Mesothelial cell of epicardium (in vitro differentiated cells): ENCODE measurements at regions not wholly inside any gene's neighbourhood (a gene's known extent, or its start where the extent isn't known, plus 50 kb on each side); places are given as distances from the start of the nearest gene placed in this dataset.

Experiments
- DNase-seq, 2 experiments: peaks; one replicate each; pipeline ENCODE4 v3.0.0; 2021; ENCODE audit warnings: low spot score in 2 of 2; ENCODE audit not compliant: unreplicated experiment in 2 of 2
- H3K27ac Mint-ChIP-seq: 2 replicates; pipeline ENCODE4 v1.8.0; 2021; ENCODE audit warnings: mixed read lengths
- H3K27me3 Mint-ChIP-seq: 2 replicates; pipeline ENCODE4 v1.8.0; 2021; ENCODE audit warnings: low read depth, mixed read lengths
- H3K36me3 Mint-ChIP-seq: 2 replicates; pipeline ENCODE4 v1.8.0; 2021; ENCODE audit warnings: mixed read lengths
- H3K4me1 Mint-ChIP-seq: 2 replicates; pipeline ENCODE4 v1.8.0; 2021; ENCODE audit warnings: mixed read lengths
- H3K4me3 Mint-ChIP-seq: 2 replicates; pipeline ENCODE4 v1.8.0; 2021; ENCODE audit warnings: mild to moderate bottlenecking, moderate library complexity, mixed read lengths
- H3K9me3 Mint-ChIP-seq: 2 replicates; pipeline ENCODE4 v1.8.0; 2021; ENCODE audit warnings: mixed read lengths
- TF ChIP-seq, protein P1 (sequence below): fragments of 200-600 bp; sonication (generic); IDR thresholded peaks from one replicate; pipeline ENCODE4 v1.5.0; 2021; ENCODE audit warnings: antibody characterized with exemption; ENCODE audit not compliant: unreplicated experiment

DNA sequence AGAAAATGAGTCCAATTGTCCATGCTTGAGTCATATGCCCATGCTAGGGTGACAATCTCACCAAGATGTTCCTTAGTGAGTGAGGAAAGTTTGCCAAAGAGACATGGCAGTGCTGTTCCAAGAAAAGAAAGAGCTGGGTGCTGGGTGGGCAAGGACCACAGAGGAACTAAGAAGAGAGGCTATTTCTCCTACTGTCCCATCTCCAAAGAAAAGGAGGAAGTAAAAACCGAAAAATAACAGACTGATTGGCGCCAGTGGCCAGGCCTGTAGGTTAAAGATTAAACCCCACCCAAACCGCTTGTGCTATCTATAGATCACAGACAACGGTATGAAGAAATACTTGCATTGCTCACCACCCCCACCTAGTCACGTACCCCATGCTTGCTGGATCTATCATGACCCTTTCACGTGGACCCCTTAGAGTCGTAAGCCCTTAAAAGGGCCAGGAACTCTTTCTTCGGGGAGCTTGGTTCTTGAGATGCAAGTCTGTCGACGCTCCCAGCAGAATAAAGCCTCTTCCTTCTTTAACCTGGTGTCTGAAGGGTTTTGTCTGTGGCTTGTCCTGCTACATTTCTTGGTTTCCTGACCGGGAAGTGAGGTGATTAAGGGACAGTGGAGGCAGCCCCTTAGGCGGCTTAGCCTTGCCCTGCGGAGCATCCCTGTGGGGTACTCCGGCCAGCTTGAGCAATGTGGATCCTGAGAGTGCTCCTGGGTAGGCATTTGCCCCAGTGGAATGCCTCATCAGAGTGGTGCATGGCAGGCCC, 606.5 kb downstream of the UQCRFS1 start:
- H3K27ac Mint-ChIP-seq, result no peak overlapping the region
- H3K4me1 Mint-ChIP-seq, result no peaks in the 10 kb centered on the region
- H3K27me3 Mint-ChIP-seq, result peaks cover 5% of the 10 kb centered on the region
- no peak overlapping the region for H3K4me3 Mint-ChIP-seq
- peaks cover 34% of the 10 kb centered on the region for H3K9me3 Mint-ChIP-seq
- no peak for DNase-seq
- TF ChIP-seq, protein P1, sequence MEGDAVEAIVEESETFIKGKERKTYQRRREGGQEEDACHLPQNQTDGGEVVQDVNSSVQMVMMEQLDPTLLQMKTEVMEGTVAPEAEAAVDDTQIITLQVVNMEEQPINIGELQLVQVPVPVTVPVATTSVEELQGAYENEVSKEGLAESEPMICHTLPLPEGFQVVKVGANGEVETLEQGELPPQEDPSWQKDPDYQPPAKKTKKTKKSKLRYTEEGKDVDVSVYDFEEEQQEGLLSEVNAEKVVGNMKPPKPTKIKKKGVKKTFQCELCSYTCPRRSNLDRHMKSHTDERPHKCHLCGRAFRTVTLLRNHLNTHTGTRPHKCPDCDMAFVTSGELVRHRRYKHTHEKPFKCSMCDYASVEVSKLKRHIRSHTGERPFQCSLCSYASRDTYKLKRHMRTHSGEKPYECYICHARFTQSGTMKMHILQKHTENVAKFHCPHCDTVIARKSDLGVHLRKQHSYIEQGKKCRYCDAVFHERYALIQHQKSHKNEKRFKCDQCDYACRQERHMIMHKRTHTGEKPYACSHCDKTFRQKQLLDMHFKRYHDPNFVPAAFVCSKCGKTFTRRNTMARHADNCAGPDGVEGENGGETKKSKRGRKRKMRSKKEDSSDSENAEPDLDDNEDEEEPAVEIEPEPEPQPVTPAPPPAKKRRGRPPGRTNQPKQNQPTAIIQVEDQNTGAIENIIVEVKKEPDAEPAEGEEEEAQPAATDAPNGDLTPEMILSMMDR, result no peak
- no peaks in the 10 kb centered on the region for H3K36me3 Mint-ChIP-seq

DNA sequence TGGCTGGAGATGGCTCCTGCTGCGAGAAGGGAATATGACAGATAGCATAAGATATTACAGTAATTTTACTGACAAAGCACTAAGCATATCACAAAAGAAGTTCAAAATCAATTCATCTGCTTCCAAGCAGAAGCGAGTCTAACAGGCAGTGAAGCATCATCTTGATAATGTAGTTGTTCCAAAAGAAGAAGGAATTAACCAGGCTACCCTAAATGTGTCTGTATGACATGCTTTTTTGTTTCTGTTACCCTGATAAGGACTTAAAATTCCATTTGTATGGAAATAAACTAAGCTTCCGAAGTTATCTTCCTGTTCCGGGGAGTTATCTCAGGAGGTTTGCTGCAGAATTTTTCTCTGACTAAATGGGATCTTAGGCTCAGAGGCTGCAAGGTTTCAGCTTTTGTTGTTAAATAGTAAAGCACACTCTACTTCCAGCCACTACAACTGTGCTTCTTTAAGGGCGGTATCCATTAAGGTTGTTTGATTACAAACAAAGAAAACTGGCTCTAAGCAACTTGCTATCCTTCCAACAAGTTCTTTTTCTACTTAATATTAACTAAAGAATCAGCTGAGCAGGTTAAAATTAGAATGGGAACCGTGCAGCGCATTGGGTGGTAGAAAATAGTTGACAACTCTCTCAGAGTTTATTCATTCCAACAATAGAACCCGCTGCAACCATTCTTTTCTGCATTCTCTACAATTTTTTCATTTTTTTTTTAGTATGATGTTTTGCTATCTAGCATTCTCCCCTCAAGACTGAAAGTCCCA, 607.3 kb downstream of the UQCRFS1 start:
- Mint-ChIP-seq H3K27ac (no peak overlapping the region), H3K27me3 (peaks cover 5% of the 10 kb centered on the region), H3K4me3 (no peak overlapping the region), H3K9me3 (peaks cover 34% of the 10 kb centered on the region), H3K36me3 (no peaks in the 10 kb centered on the region), H3K4me1 (no peaks in the 10 kb centered on the region)
- no peak for DNase-seq
- TF ChIP-seq, protein P1, result no peak

GRCh38 chr19:28603453-28603852, 609.5 kb downstream of the UQCRFS1 start:
- Mint-ChIP-seq H3K9me3 (peaks cover 33% of the 10 kb centered on the region), H3K4me3 (no peak overlapping the region)

GRCh38 chr19:28602675-28603298, 610.2 kb downstream of the UQCRFS1 start:
- peaks cover 24% of the 10 kb centered on the region for H3K27me3 Mint-ChIP-seq
- DNase-seq, result no peak
- no peak overlapping the region for H3K27ac Mint-ChIP-seq
- no peak overlapping the region for H3K4me3 Mint-ChIP-seq
- H3K36me3 Mint-ChIP-seq, result no peaks in the 10 kb centered on the region
- no peaks in the 10 kb centered on the region for H3K4me1 Mint-ChIP-seq
- TF ChIP-seq, protein P1, result no peak
- peaks cover 28% of the 10 kb centered on the region for H3K9me3 Mint-ChIP-seq

More at GRCh38 chr19:28603453-28603852, 609.5 kb downstream of the UQCRFS1 start:
- Mint-ChIP-seq H3K36me3 (no peaks in the 10 kb centered on the region), H3K27ac (no peak overlapping the region), H3K27me3 (peaks cover 19% of the 10 kb centered on the region), H3K4me1 (no peaks in the 10 kb centered on the region)
- DNase-seq, result no peak
- TF ChIP-seq, protein P1, result no peak

- Mint-ChIP-seq H3K4me3 (no peak overlapping the region), H3K4me1 (no peaks in the 10 kb centered on the region), H3K27me3 (peaks cover 28% of the 10 kb centered on the region), H3K9me3 (peaks cover 19% of the 10 kb centered on the region), H3K27ac (no peak overlapping the region), H3K36me3 (no peaks in the 10 kb centered on the region)
- no peak for DNase-seq
- TF ChIP-seq, protein P1, result no peak
Measured at GRCh38 chr19:28601723-28602440, 611.1 kb downstream of the UQCRFS1 start.
